Uterus (tissue), 3 donors: ENCODE measurements at regions not wholly inside any gene's neighbourhood (a gene's known extent, or its start where the extent isn't known, plus 50 kb on each side); places are given as distances from the start of the nearest gene placed in this dataset.

ENCODE experiments used
- DNase-seq, 2 donors: peaks; one replicate each; pipeline ENCODE4 v3.0.0-alpha.2; 2019 to 2020
- H3K27ac ChIP-seq, 2 donors: fragments of 200-600 bp; sonication (generic); 1 replicate in 1 of 2; 2 replicates in 1 of 2; pipeline ENCODE4 v1.5.1; 2016 to 2018
- H3K27me3 ChIP-seq, 2 donors: fragments of 200-600 bp; sonication (generic); one replicate each; pipeline ENCODE4 v1.5.1; 2018 to 2019; ENCODE audit warnings: control low read depth in 1 of 2
- H3K36me3 ChIP-seq, 2 donors: fragments of 200-600 bp; sonication (generic); one replicate each; pipeline ENCODE4 v1.5.1; 2019; ENCODE audit warnings: control low read depth in 1 of 2
- H3K4me1 ChIP-seq, 2 donors: fragments of 200-600 bp; sonication (generic); one replicate each; pipeline ENCODE4 v1.5.1; 2018 to 2019; ENCODE audit warnings: control low read depth in 1 of 2
- H3K4me3 ChIP-seq, 2 donors: fragments of 200-600 bp; sonication (generic); 1 replicate in 1 of 2; 2 replicates in 1 of 2; pipeline ENCODE4 v1.5.1; 2018 to 2019; ENCODE audit warnings: mild to moderate bottlenecking in 1 of 2
- H3K9me3 ChIP-seq, 2 donors: fragments of 200-600 bp; sonication (generic); one replicate each; pipeline ENCODE4 v1.5.1; 2019; ENCODE audit warnings: control low read depth in 1 of 2
- POLR2A ChIP-seq, 2 donors: fragments of 450-650 bp; IDR thresholded peaks; one replicate each; pipeline ENCODE4 v1.6.1; 2016; ENCODE audit warnings: antibody characterized with exemption in 2 of 2, mild to moderate bottlenecking in 1 of 2, moderate library complexity in 1 of 2
- intact Hi-C: fragments of 100-400 bp; cut with DNase I; formaldehyde crosslinking; loops from one replicate; pipeline ENCODE4 v1.15.1; 2023; ENCODE audit warnings: low total_unique reads
- TF ChIP-seq, protein P1 (sequence below), 4 experiments: fragments of 200-600 bp in 2 of 4; fragments of 450-650 bp in 2 of 4; sonication (generic) in 2 of 4; IDR thresholded peaks; one replicate each; pipeline ENCODE4 v1.5.1; 2016 to 2019; ENCODE audit warnings: antibody characterized with exemption in 4 of 4, mild to moderate bottlenecking in 2 of 4, moderate library complexity in 1 of 4
- donor health status: DM: yes; HTN: yes; CAD: no.

- no peaks in the 10 kb centered on the region for H3K27me3 ChIP-seq
- intact Hi-C loops, result no loop called here
- no peak for DNase-seq
- no peak overlapping the region for H3K4me3 ChIP-seq
- peak overlapping the region in 1 of 2 donors; percentile 38 for H3K27ac ChIP-seq
- H3K4me1 ChIP-seq, result no peaks in the 10 kb centered on the region
- H3K9me3 ChIP-seq, result no peaks in the 10 kb centered on the region
- TF ChIP-seq POLR2A (IDR thresholded peaks at IDR 0.05), result no peak
- TF ChIP-seq, protein P1, sequence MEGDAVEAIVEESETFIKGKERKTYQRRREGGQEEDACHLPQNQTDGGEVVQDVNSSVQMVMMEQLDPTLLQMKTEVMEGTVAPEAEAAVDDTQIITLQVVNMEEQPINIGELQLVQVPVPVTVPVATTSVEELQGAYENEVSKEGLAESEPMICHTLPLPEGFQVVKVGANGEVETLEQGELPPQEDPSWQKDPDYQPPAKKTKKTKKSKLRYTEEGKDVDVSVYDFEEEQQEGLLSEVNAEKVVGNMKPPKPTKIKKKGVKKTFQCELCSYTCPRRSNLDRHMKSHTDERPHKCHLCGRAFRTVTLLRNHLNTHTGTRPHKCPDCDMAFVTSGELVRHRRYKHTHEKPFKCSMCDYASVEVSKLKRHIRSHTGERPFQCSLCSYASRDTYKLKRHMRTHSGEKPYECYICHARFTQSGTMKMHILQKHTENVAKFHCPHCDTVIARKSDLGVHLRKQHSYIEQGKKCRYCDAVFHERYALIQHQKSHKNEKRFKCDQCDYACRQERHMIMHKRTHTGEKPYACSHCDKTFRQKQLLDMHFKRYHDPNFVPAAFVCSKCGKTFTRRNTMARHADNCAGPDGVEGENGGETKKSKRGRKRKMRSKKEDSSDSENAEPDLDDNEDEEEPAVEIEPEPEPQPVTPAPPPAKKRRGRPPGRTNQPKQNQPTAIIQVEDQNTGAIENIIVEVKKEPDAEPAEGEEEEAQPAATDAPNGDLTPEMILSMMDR (IDR thresholded peaks at IDR 0.05), result no peak
- no peaks in the 10 kb centered on the region for H3K36me3 ChIP-seq
Observed at GRCh38 chr4:185965426-185966384, 103.3 kb upstream of the TLR3 start.

- no peak for DNase-seq
- H3K27ac ChIP-seq, result no peak overlapping the region
- no peaks in the 10 kb centered on the region for H3K9me3 ChIP-seq
- H3K36me3 ChIP-seq, result no peaks in the 10 kb centered on the region
- intact Hi-C loops, result no loop called here
- no peak overlapping the region for H3K4me3 ChIP-seq
- TF ChIP-seq, protein P1 (IDR thresholded peaks at IDR 0.05), result no peak
- TF ChIP-seq POLR2A (IDR thresholded peaks at IDR 0.05), result no peak
- no peaks in the 10 kb centered on the region for H3K27me3 ChIP-seq
- H3K4me1 ChIP-seq, result no peaks in the 10 kb centered on the region
Observed at GRCh38 chr4:185966549-185966948, 102.4 kb upstream of the TLR3 start.

DNA sequence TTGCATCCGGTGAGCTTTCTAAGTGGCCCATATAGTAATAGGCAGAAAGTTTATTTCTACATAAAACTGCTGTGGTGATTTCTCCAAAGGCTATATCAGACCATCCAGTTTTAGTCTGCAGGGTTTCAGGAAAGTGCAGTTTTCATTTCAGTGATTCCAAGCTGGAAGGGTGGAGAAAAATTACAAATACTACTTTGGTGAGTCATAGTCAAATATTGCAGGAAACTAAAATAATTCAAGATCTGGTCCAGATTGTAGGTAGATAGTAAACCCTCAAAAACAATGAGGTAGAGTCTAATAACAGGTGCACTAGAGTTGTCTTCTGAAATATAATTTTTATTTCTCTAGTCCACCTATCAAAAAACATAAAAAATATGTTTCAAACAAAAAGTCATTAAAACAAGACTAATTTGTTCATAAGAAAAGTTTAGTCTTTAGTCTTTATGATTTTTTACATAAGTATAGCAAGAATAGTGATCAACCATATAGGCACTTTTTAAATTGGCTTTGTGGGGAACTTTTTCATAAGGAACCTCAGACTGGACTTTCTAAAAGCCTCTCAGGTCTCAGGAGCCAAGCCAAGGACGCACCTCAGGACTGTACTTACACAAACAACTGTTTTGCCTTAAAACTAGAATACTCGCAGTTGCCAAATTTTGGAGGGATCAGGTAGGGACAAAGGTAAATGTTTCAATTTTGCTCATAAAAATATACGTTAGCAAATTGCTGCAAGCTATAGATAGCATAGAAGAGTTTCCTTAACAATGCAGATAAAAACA lies 101.8 kb upstream of the TLR3 start:
- Histone ChIP-seq H3K9me3 (no peaks in the 10 kb centered on the region), H3K36me3 (no peaks in the 10 kb centered on the region), H3K4me3 (no peak overlapping the region), H3K27me3 (no peaks in the 10 kb centered on the region), H3K27ac (no peak overlapping the region), H3K4me1 (no peaks in the 10 kb centered on the region)
- TF ChIP-seq, protein P1 (IDR thresholded peaks at IDR 0.05), result no peak
- no peak for TF ChIP-seq POLR2A (IDR thresholded peaks at IDR 0.05)
- DNase-seq, result no peak
- intact Hi-C loops, result no loop called here

GRCh38 chr4:185969657-185970056 lies 99.3 kb upstream of the TLR3 start:
- TF ChIP-seq POLR2A (IDR thresholded peaks at IDR 0.05), result no peak
- TF ChIP-seq, protein P1 (IDR thresholded peaks at IDR 0.05), result no peak
- intact Hi-C loops, result no loop called here

More at GRCh38 chr4:185969657-185970056, 99.3 kb upstream of the TLR3 start:
- H3K9me3 ChIP-seq, result no peaks in the 10 kb centered on the region
- H3K27me3 ChIP-seq, result no peaks in the 10 kb centered on the region
- no peak overlapping the region for H3K27ac ChIP-seq
- no peaks in the 10 kb centered on the region for H3K4me1 ChIP-seq
- no peak for DNase-seq
- H3K4me3 ChIP-seq, result no peak overlapping the region
- no peaks in the 10 kb centered on the region for H3K36me3 ChIP-seq
